Skeletal muscle satellite cell (primary cell): ENCODE measurements at regions not wholly inside any gene's neighbourhood (a gene's known extent, or its start where the extent isn't known, plus 50 kb on each side); places are given as distances from the start of the nearest gene placed in this dataset.
A peak's percentile ranks its signal among the peaks of the same experiment; 100 is the strongest.

Experiments used
- H3K27me3 ChIP-seq: 2 replicates; pipeline ENCODE4 v1.7.0; 2013; ENCODE audit warnings: low read length; ENCODE audit not compliant: control insufficient read depth, insufficient read depth
- H3K36me3 ChIP-seq: 2 replicates; pipeline ENCODE4 v1.7.0; 2013; ENCODE audit warnings: mild to moderate bottlenecking, control low read depth, low read length; ENCODE audit not compliant: insufficient read depth
- H3K4me1 ChIP-seq: 2 replicates; pipeline ENCODE4 v1.7.0; 2013; ENCODE audit warnings: low read length; ENCODE audit not compliant: control insufficient read depth, insufficient read depth
- H3K4me2 ChIP-seq: 2 replicates; pipeline ENCODE4 v1.7.0; 2013; ENCODE audit warnings: mild to moderate bottlenecking, low read length
- H3K4me3 ChIP-seq: 2 replicates; pipeline ENCODE4 v1.7.0; 2013; ENCODE audit warnings: low read length
- H3K9ac ChIP-seq: 2 replicates; pipeline ENCODE4 v1.7.0; 2013; ENCODE audit warnings: mild to moderate bottlenecking, low read depth, low read length, moderate library complexity
- H3K9me3 ChIP-seq: replicated peaks from 2 replicates; pipeline ENCODE4 v1.7.0; 2013; ENCODE audit warnings: mild to moderate bottlenecking, control low read depth, low read length

GRCh38 chr3:102074946-102075345 lies 225.6 kb downstream of the NFKBIZ start:
- no peak overlapping the region for H3K4me3 ChIP-seq

GRCh38 chr3:102078401-102078800 lies 229.1 kb downstream of the NFKBIZ start:
- Histone ChIP-seq H3K4me2 (no peak overlapping the region), H3K4me1 (no peaks in the 10 kb centered on the region), H3K27me3 (no peaks in the 10 kb centered on the region), H3K9me3 (no peaks in the 10 kb centered on the region), H3K4me3 (no peak overlapping the region), H3K36me3 (no peaks in the 10 kb centered on the region), H3K9ac (no peak overlapping the region)

More at GRCh38 chr3:102074946-102075345, 225.6 kb downstream of the NFKBIZ start:
- peaks cover 3% of the 10 kb centered on the region for H3K4me1 ChIP-seq
- no peaks in the 10 kb centered on the region for H3K36me3 ChIP-seq
- no peaks in the 10 kb centered on the region for H3K9me3 ChIP-seq
- H3K9ac ChIP-seq, result no peak overlapping the region
- H3K4me2 ChIP-seq, result no peak overlapping the region
- H3K27me3 ChIP-seq, result no peaks in the 10 kb centered on the region

- Histone ChIP-seq H3K4me3 (no peak overlapping the region), H3K4me2 (no peak overlapping the region), H3K36me3 (no peaks in the 10 kb centered on the region), H3K9me3 (no peaks in the 10 kb centered on the region), H3K4me1 (peaks cover 1% of the 10 kb centered on the region), H3K9ac (no peak overlapping the region), H3K27me3 (no peaks in the 10 kb centered on the region)
These were observed 229.8 kb downstream of the NFKBIZ start for GRCh38 chr3:102078854-102079808.

GRCh38 chr3:102079809-102080197 lies 230.5 kb downstream of the NFKBIZ start:
- Histone ChIP-seq H3K9me3 (no peaks in the 10 kb centered on the region), H3K9ac (no peak overlapping the region)

GRCh38 chr3:102081572-102082289 lies 232.4 kb downstream of the NFKBIZ start:
- Histone ChIP-seq H3K9me3 (no peaks in the 10 kb centered on the region), H3K9ac (no peak overlapping the region)

More at GRCh38 chr3:102079809-102080197, 230.5 kb downstream of the NFKBIZ start:
- no peak overlapping the region for H3K4me3 ChIP-seq
- H3K4me2 ChIP-seq, result no peak overlapping the region
- no peaks in the 10 kb centered on the region for H3K27me3 ChIP-seq
- H3K4me1 ChIP-seq, result peaks cover 5% of the 10 kb centered on the region
- H3K36me3 ChIP-seq, result no peaks in the 10 kb centered on the region

GRCh38 chr3:102083473-102083872 lies 234.2 kb downstream of the NFKBIZ start:
- Histone ChIP-seq H3K4me3 (no peak overlapping the region), H3K36me3 (no peaks in the 10 kb centered on the region), H3K27me3 (no peaks in the 10 kb centered on the region), H3K9me3 (no peaks in the 10 kb centered on the region), H3K4me1 (peaks cover 5% of the 10 kb centered on the region), H3K9ac (no peak overlapping the region), H3K4me2 (no peak overlapping the region)

More at GRCh38 chr3:102081572-102082289, 232.4 kb downstream of the NFKBIZ start:
- no peak overlapping the region for H3K4me2 ChIP-seq
- H3K4me3 ChIP-seq, result no peak overlapping the region
- H3K36me3 ChIP-seq, result no peaks in the 10 kb centered on the region
- H3K4me1 ChIP-seq, result peaks cover 5% of the 10 kb centered on the region
- H3K27me3 ChIP-seq, result no peaks in the 10 kb centered on the region

GRCh38 chr3:102084006-102084405 lies 234.7 kb downstream of the NFKBIZ start:
- H3K4me3 ChIP-seq, result no peak overlapping the region
- H3K9ac ChIP-seq, result no peak overlapping the region
- no peaks in the 10 kb centered on the region for H3K27me3 ChIP-seq
- peaks cover 7% of the 10 kb centered on the region for H3K4me1 ChIP-seq
- no peaks in the 10 kb centered on the region for H3K36me3 ChIP-seq
- H3K9me3 ChIP-seq, result no peaks in the 10 kb centered on the region
- no peak overlapping the region for H3K4me2 ChIP-seq

GRCh38 chr3:102084704-102085103 lies 235.4 kb downstream of the NFKBIZ start:
- H3K9ac ChIP-seq, result no peak overlapping the region
- H3K4me2 ChIP-seq, result no peak overlapping the region
- H3K27me3 ChIP-seq, result no peaks in the 10 kb centered on the region
- H3K4me1 ChIP-seq, result peaks cover 14% of the 10 kb centered on the region
- no peaks in the 10 kb centered on the region for H3K9me3 ChIP-seq
- no peaks in the 10 kb centered on the region for H3K36me3 ChIP-seq
- no peak overlapping the region for H3K4me3 ChIP-seq

- Histone ChIP-seq H3K4me2 (no peak overlapping the region), H3K9ac (no peak overlapping the region), H3K27me3 (no peaks in the 10 kb centered on the region), H3K4me3 (no peak overlapping the region), H3K36me3 (no peaks in the 10 kb centered on the region), H3K9me3 (no peaks in the 10 kb centered on the region), H3K4me1 (peaks cover 21% of the 10 kb centered on the region)
These were observed 236.3 kb downstream of the NFKBIZ start for GRCh38 chr3:102085431-102086176.

- Histone ChIP-seq H3K4me3 (no peak overlapping the region), H3K9me3 (no peaks in the 10 kb centered on the region), H3K4me2 (no peak overlapping the region), H3K9ac (no peak overlapping the region), H3K4me1 (peaks cover 36% of the 10 kb centered on the region), H3K27me3 (no peaks in the 10 kb centered on the region), H3K36me3 (no peaks in the 10 kb centered on the region)
These were observed 237.9 kb downstream of the NFKBIZ start for GRCh38 chr3:102087236-102087635.

GRCh38 chr3:102089239-102089638 lies 239.9 kb downstream of the NFKBIZ start:
- H3K9ac ChIP-seq, result peak overlapping the region; percentile 83
- no peaks in the 10 kb centered on the region for H3K36me3 ChIP-seq
- no peak overlapping the region for H3K4me3 ChIP-seq
- peak overlapping the region; percentile 17 for H3K4me2 ChIP-seq
- H3K4me1 ChIP-seq, result peaks cover 46% of the 10 kb centered on the region
- no peaks in the 10 kb centered on the region for H3K27me3 ChIP-seq
- no peaks in the 10 kb centered on the region for H3K9me3 ChIP-seq
